NCI-H748 (cell line): ENCODE measurements at regions not wholly inside any gene's neighbourhood (a gene's known extent, or its start where the extent isn't known, plus 50 kb on each side); places are given as distances from the start of the nearest gene placed in this dataset.

Experiments used
- DNase-seq: peaks from one replicate; lab custom pipeline; 2025; ENCODE audit not compliant: unreplicated experiment; lab: John Stamatoyannopoulos, UW

GRCh38 chr12:123078120-123078465 lies 72.8 kb downstream of the PITPNM2 start:
- DNase-seq: no peak

- DNase-seq: no peak
These were observed 73.4 kb downstream of the PITPNM2 start for GRCh38 chr12:123077298-123078119.

- no peak for DNase-seq
These were observed 74.1 kb downstream of the PITPNM2 start for GRCh38 chr12:123076604-123077297.

- DNase-seq: no peak
These were observed 75.2 kb downstream of the PITPNM2 start for GRCh38 chr12:123075646-123076171.

GRCh38 chr12:123075087-123075645 lies 75.7 kb downstream of the PITPNM2 start:
- no peak for DNase-seq

GRCh38 chr12:123073962-123074801 lies 76.7 kb downstream of the PITPNM2 start:
- no peak for DNase-seq

GRCh38 chr12:123073292-123073691 lies 77.6 kb downstream of the PITPNM2 start:
- no peak for DNase-seq

- DNase-seq: no peak
These were observed 79.0 kb downstream of the PITPNM2 start for GRCh38 chr12:123071857-123072256.

- DNase-seq: no peak
These were observed 79.6 kb downstream of the PITPNM2 start for GRCh38 chr12:123071099-123071800.

GRCh38 chr12:123070267-123071081 lies 80.4 kb downstream of the PITPNM2 start:
- no peak for DNase-seq

- no peak for DNase-seq
These were observed 81.2 kb downstream of the PITPNM2 start for GRCh38 chr12:123069436-123070266.

- no peak for DNase-seq
These were observed 83.2 kb downstream of the PITPNM2 start for GRCh38 chr12:123067654-123068053.

GRCh38 chr12:123066384-123066710 lies 84.5 kb downstream of the PITPNM2 start:
- DNase-seq: no peak

- no peak for DNase-seq
These were observed 85.1 kb downstream of the PITPNM2 start for GRCh38 chr12:123065676-123066383.

GRCh38 chr12:123064885-123065619 lies 84.6 kb downstream of the ARL6IP4 start:
- DNase-seq: peak; percentile 30

- DNase-seq: no peak
These were observed 83.9 kb downstream of the ARL6IP4 start for GRCh38 chr12:123064366-123064765.

- DNase-seq: peak; percentile 31
These were observed 83.1 kb downstream of the ARL6IP4 start for GRCh38 chr12:123063535-123063934.
